ENCODE measurements at regions not wholly inside any gene's neighbourhood (a gene's known extent, or its start where the extent isn't known, plus 50 kb on each side); places are given as distances from the start of the nearest gene placed in this dataset.

- H3K36me3 ChIP-seq = no peaks in the 10 kb centered on the region
- DNase-seq (ENCODE audit: extremely low spot score in 2 of 2) = no peak
- no peak overlapping the region for H3K4me3 ChIP-seq
- no peak overlapping the region for H3K27ac ChIP-seq
- TF ChIP-seq POLR2AphosphoS5 (IDR thresholded peaks at IDR 0.05; ENCODE audit: insufficient read depth in 1 of 2, low read depth in 1 of 2) = no peak
- no peak for TF ChIP-seq CTCF (IDR thresholded peaks at IDR 0.05)
- no peak for TF ChIP-seq POLR2A (IDR thresholded peaks at IDR 0.05)
- no peaks in the 10 kb centered on the region for H3K9me3 ChIP-seq
- no peaks in the 10 kb centered on the region for H3K27me3 ChIP-seq
- no peaks in the 10 kb centered on the region for H3K4me1 ChIP-seq
- intact Hi-C loops (cut with DNase I) = no loop called here
Observed at GRCh38 chr1:208691012-208691411, 446.8 kb upstream of the PLXNA2 start.

GRCh38 chr1:208709981-208710380 lies 465.8 kb upstream of the PLXNA2 start:
- Histone ChIP-seq H3K4me3 (no peak overlapping the region), H3K36me3 (no peaks in the 10 kb centered on the region), H3K9me3 (no peaks in the 10 kb centered on the region), H3K27ac (no peak overlapping the region), H3K27me3 (no peaks in the 10 kb centered on the region), H3K4me1 (no peaks in the 10 kb centered on the region)
- TF ChIP-seq POLR2A (IDR thresholded peaks at IDR 0.05) (no peak), CTCF (IDR thresholded peaks at IDR 0.05) (no peak), POLR2AphosphoS5 (IDR thresholded peaks at IDR 0.05; ENCODE audit: insufficient read depth in 1 of 2, low read depth in 1 of 2) (no peak)
- intact Hi-C loops (cut with DNase I) = no loop called here
- DNase-seq (ENCODE audit: extremely low spot score in 2 of 2) = no peak

- H3K9me3 ChIP-seq = no peaks in the 10 kb centered on the region
- H3K27ac ChIP-seq = no peak overlapping the region
- no peaks in the 10 kb centered on the region for H3K27me3 ChIP-seq
- no peaks in the 10 kb centered on the region for H3K4me1 ChIP-seq
- intact Hi-C loops (cut with DNase I) = no loop called here
- no peak overlapping the region for H3K4me3 ChIP-seq
- TF ChIP-seq CTCF (IDR thresholded peaks at IDR 0.05) (no peak), POLR2AphosphoS5 (IDR thresholded peaks at IDR 0.05; ENCODE audit: insufficient read depth in 1 of 2, low read depth in 1 of 2) (no peak), POLR2A (IDR thresholded peaks at IDR 0.05) (no peak)
- DNase-seq (ENCODE audit: extremely low spot score in 2 of 2) = no peak
- H3K36me3 ChIP-seq = no peaks in the 10 kb centered on the region
Observed at GRCh38 chr1:208714323-208714722, 470.1 kb upstream of the PLXNA2 start.

- Histone ChIP-seq H3K9me3 (no peaks in the 10 kb centered on the region), H3K4me3 (no peak overlapping the region), H3K27ac (no peak overlapping the region), H3K4me1 (no peaks in the 10 kb centered on the region), H3K36me3 (no peaks in the 10 kb centered on the region), H3K27me3 (no peaks in the 10 kb centered on the region)
- no peak for DNase-seq (ENCODE audit: extremely low spot score in 2 of 2)
- TF ChIP-seq CTCF (IDR thresholded peaks at IDR 0.05) (no peak), POLR2A (IDR thresholded peaks at IDR 0.05) (no peak), POLR2AphosphoS5 (IDR thresholded peaks at IDR 0.05; ENCODE audit: insufficient read depth in 1 of 2, low read depth in 1 of 2) (no peak)
- intact Hi-C loops (cut with DNase I) = no loop called here
Observed at GRCh38 chr1:208717525-208717924, 473.3 kb upstream of the PLXNA2 start.

- H3K36me3 ChIP-seq = no peaks in the 10 kb centered on the region
- no peak overlapping the region for H3K4me3 ChIP-seq
- H3K27me3 ChIP-seq = no peaks in the 10 kb centered on the region
- intact Hi-C loops (cut with DNase I) = no loop called here
- H3K4me1 ChIP-seq = no peaks in the 10 kb centered on the region
- H3K9me3 ChIP-seq = no peaks in the 10 kb centered on the region
- no peak for DNase-seq (ENCODE audit: extremely low spot score in 2 of 2)
- H3K27ac ChIP-seq = no peak overlapping the region
- no peak for TF ChIP-seq POLR2A (IDR thresholded peaks at IDR 0.05)
- TF ChIP-seq POLR2AphosphoS5 (IDR thresholded peaks at IDR 0.05; ENCODE audit: insufficient read depth in 1 of 2, low read depth in 1 of 2) = no peak
- TF ChIP-seq CTCF (IDR thresholded peaks at IDR 0.05) = no peak
Observed at GRCh38 chr1:208722592-208722991, 478.4 kb upstream of the PLXNA2 start.
